ENCODE measurements at regions not wholly inside any gene's neighbourhood (a gene's known extent, or its start where the extent isn't known, plus 50 kb on each side); places are given as distances from the start of the nearest gene placed in this dataset.

DNA sequence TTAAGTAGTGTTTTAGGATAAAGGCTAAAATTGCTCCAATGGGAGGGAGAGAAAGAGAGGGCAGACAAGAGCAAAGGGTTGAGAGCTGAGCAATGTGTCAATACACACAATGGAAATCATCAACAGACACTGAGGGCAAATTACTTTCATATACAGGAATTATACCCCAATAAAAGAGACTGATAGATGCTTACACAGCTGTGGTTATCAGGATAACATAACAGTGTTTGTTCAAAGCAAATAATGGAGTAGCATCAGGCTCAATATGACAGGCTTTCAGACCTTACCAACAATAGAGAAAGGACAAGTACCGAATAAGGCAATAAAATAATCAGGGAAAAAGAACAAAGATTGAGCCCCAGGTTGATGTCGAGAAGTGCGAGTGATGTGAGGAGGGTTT lies 53.4 kb upstream of the DIO2 start:
- Histone ChIP-seq H3K27me3 (ENCODE audit: control insufficient read depth, insufficient read depth, low read length) (no peaks in the 10 kb centered on the region), H3K4me3 (ENCODE audit: low read depth, low read length) (no peak overlapping the region), H3K36me3 (ENCODE audit: control insufficient read depth, insufficient read depth, low read length) (no peaks in the 10 kb centered on the region), H3K9ac (ENCODE audit: low read depth, low read length) (no peak overlapping the region), H3K27ac (ENCODE audit: low read depth, low read length) (no peak overlapping the region), H3K4me1 (ENCODE audit: control insufficient read depth, insufficient read depth, low read length) (no peaks in the 10 kb centered on the region), H3K9me3 (ENCODE audit: control insufficient read depth, insufficient read depth, low read length) (no peaks in the 10 kb centered on the region)

Measured in HUES48 (cell line).